MCF 10A (cell line): ENCODE measurements at regions not wholly inside any gene's neighbourhood (a gene's known extent, or its start where the extent isn't known, plus 50 kb on each side); places are given as distances from the start of the nearest gene placed in this dataset.

Experiments used
- BruUV-seq: library from RNA; stranded (reverse); fragments of 400-500 nt; replicated peaks from 2 replicates; lab custom pipeline; 2021; lab: Mats Ljungman, UMichigan
- CTCF ChIA-PET: fragments of 300-600 bp; sonication (Branson Sonifier 250); formaldehyde crosslinking; extraction: SDS; loops from one replicate; lab custom pipeline; 2021; ENCODE audit warnings: antibody characterized with exemption, inconsistent platforms; lab: Yijun Ruan, JAX
- POLR2A ChIA-PET: fragments of 300-600, 350-650 bp; sonication (Branson Sonifier 250); formaldehyde crosslinking; extraction: SDS; loops from one replicate; lab custom pipeline; 2020; ENCODE audit warnings: antibody characterized with exemption, inconsistent platforms; lab: Yijun Ruan, JAX
- DNase-seq: peaks from one replicate; pipeline ENCODE4 v3.0.0-alpha.2; 2018; ENCODE audit not compliant: unreplicated experiment
- H3K27ac Mint-ChIP-seq: one replicate; pipeline ENCODE4 v1.8.0; 2022; ENCODE audit warnings: mild to moderate bottlenecking, low read depth, mixed read lengths; ENCODE audit not compliant: unreplicated experiment
- H3K27me3 Mint-ChIP-seq: one replicate; pipeline ENCODE4 v1.8.0; 2022; ENCODE audit warnings: mixed read lengths; ENCODE audit not compliant: insufficient read depth, unreplicated experiment
- H3K36me3 Mint-ChIP-seq: one replicate; pipeline ENCODE4 v1.8.0; 2022; ENCODE audit warnings: mild to moderate bottlenecking, moderate library complexity, mixed read lengths; ENCODE audit not compliant: insufficient read depth, unreplicated experiment
- H3K4me1 Mint-ChIP-seq: one replicate; pipeline ENCODE4 v1.8.0; 2022; ENCODE audit warnings: mixed read lengths; ENCODE audit not compliant: insufficient read depth, unreplicated experiment
- H3K4me3 Mint-ChIP-seq: one replicate; pipeline ENCODE4 v1.8.0; 2022; ENCODE audit warnings: mild to moderate bottlenecking, moderate library complexity, mixed read lengths; ENCODE audit not compliant: unreplicated experiment
- H3K9me3 Mint-ChIP-seq: one replicate; pipeline ENCODE4 v1.8.0; 2022; ENCODE audit warnings: mixed read lengths; ENCODE audit not compliant: unreplicated experiment
- CTCF ChIP-seq: fragments of 200-600 bp; IDR thresholded peaks from one replicate; pipeline ENCODE4 v1.8.0; 2022; ENCODE audit warnings: antibody characterized with exemption, mild to moderate bottlenecking; ENCODE audit not compliant: unreplicated experiment
- intact Hi-C: fragments of 100-400 bp; cut with micrococcal nuclease; formaldehyde crosslinking; loops from 2 replicates; pipeline ENCODE4 v1.14.1; 2022

- CTCF ChIA-PET: interaction anchor here (0.8 kb wide), 1 partner anchor 185 kb away, joined by 4 read pairs; no protein-coding TSS in a partner anchor
- DNase-seq: no peak
- no peak for TF ChIP-seq CTCF
- peaks cover 9% of the 10 kb centered on the region for H3K4me1 Mint-ChIP-seq
- no peaks in the 10 kb centered on the region for H3K27me3 Mint-ChIP-seq
- no peaks in the 10 kb centered on the region for H3K36me3 Mint-ChIP-seq
- BruUV-seq: no TSS peak
- POLR2A ChIA-PET: no interaction called here
- H3K27ac Mint-ChIP-seq: no peak overlapping the region
- H3K9me3 Mint-ChIP-seq: peaks cover 7% of the 10 kb centered on the region
- no peak overlapping the region for H3K4me3 Mint-ChIP-seq
- intact Hi-C loops: no loop called here
These were observed 441.4 kb downstream of the CNTN6 start for GRCh38 chr3:1534252-1534651.

- Mint-ChIP-seq H3K4me3 (no peak overlapping the region), H3K4me1 (peaks cover 9% of the 10 kb centered on the region), H3K9me3 (peaks cover 7% of the 10 kb centered on the region), H3K36me3 (no peaks in the 10 kb centered on the region), H3K27ac (no peak overlapping the region), H3K27me3 (no peaks in the 10 kb centered on the region)
- no peak for TF ChIP-seq CTCF
- intact Hi-C loops: no loop called here
- DNase-seq: no peak
- CTCF ChIA-PET: no interaction called here
- BruUV-seq: no TSS peak
- POLR2A ChIA-PET: no interaction called here
These were observed 442.5 kb downstream of the CNTN6 start for GRCh38 chr3:1535361-1535760.

GRCh38 chr3:1540686-1541085 is 447.9 kb downstream of the CNTN6 start:
- TF ChIP-seq CTCF: no peak
- Mint-ChIP-seq H3K36me3 (no peaks in the 10 kb centered on the region), H3K9me3 (peaks cover 7% of the 10 kb centered on the region), H3K27me3 (no peaks in the 10 kb centered on the region), H3K4me1 (peaks cover under 1% of the 10 kb centered on the region), H3K27ac (no peak overlapping the region), H3K4me3 (no peak overlapping the region)
- no peak for DNase-seq
- intact Hi-C loops: no loop called here
- ChIA-PET POLR2A (no interaction called here), CTCF (no interaction called here)
- BruUV-seq: no TSS peak

- H3K36me3 Mint-ChIP-seq: no peaks in the 10 kb centered on the region
- H3K4me3 Mint-ChIP-seq: no peak overlapping the region
- no peaks in the 10 kb centered on the region for H3K27me3 Mint-ChIP-seq
- CTCF ChIA-PET: interaction anchor here (0.6 kb wide), 1 partner anchor 64 kb away, joined by 4 read pairs; no protein-coding TSS in a partner anchor
- DNase-seq: no peak
- BruUV-seq: no TSS peak
- H3K4me1 Mint-ChIP-seq: peaks cover 7% of the 10 kb centered on the region
- no peak overlapping the region for H3K27ac Mint-ChIP-seq
- POLR2A ChIA-PET: no interaction called here
- intact Hi-C loops: no loop called here
- peaks cover 8% of the 10 kb centered on the region for H3K9me3 Mint-ChIP-seq
- TF ChIP-seq CTCF: no peak
These were observed 458.9 kb downstream of the CNTN6 start for GRCh38 chr3:1551741-1552140.
